ENCODE measurements at regions not wholly inside any gene's neighbourhood (a gene's known extent, or its start where the extent isn't known, plus 50 kb on each side); places are given as distances from the start of the nearest gene placed in this dataset.
A peak's percentile ranks its signal among the peaks of the same experiment; 100 is the strongest.

- DNase-seq (no peak), ATAC-seq (no peak)
- Histone ChIP-seq H3K27ac (no peak overlapping the region), H3K36me3 (replicated peaks in 1 of 2; ENCODE audit: insufficient read depth in 1 of 2, low read depth in 2 of 2) (no peaks in the 10 kb centered on the region), H3K4me3 (no peak overlapping the region), H3K4me1 (no peaks in the 10 kb centered on the region), H3K9me3 (no peaks in the 10 kb centered on the region), H3K27me3 (no peaks in the 10 kb centered on the region)
- TF ChIP-seq CTCF (IDR thresholded peaks at IDR 0.05) = no peak
- no peak for TF ChIP-seq POLR2A (IDR thresholded peaks at IDR 0.05)
- intact Hi-C loops (cut with DNase I) = no loop called here
- WGBS, 2 donors = 69 to 79% methylated on average over 2 of the region's 2 CpGs
Observed at GRCh38 chr4:123342498-123342897, 54.1 kb upstream of the SPRY1 start.

GRCh38 chr4:123343400-123344041, 53.1 kb upstream of the SPRY1 start:
- Histone ChIP-seq H3K4me3 (no peak overlapping the region), H3K9me3 (no peaks in the 10 kb centered on the region), H3K27ac (peak overlapping the region in 1 of 4 donors; percentile 35), H3K4me1 (no peaks in the 10 kb centered on the region), H3K27me3 (no peaks in the 10 kb centered on the region), H3K36me3 (replicated peaks in 1 of 2; ENCODE audit: insufficient read depth in 1 of 2, low read depth in 2 of 2) (no peaks in the 10 kb centered on the region)
- intact Hi-C loops (cut with DNase I) = no loop called here
- no peak for ATAC-seq
- no peak for TF ChIP-seq CTCF (IDR thresholded peaks at IDR 0.05)
- no peak for TF ChIP-seq POLR2A (IDR thresholded peaks at IDR 0.05)
- WGBS, 2 donors = 80 to 86% methylated on average over 13 of the region's 13 CpGs
- no peak for DNase-seq

GRCh38 chr4:123345137-123345934, 51.3 kb upstream of the SPRY1 start:
- ATAC-seq (no peak), DNase-seq (no peak)
- WGBS, 2 donors = 41 to 43% methylated on average over 9 of the region's 9 CpGs
- no peaks in the 10 kb centered on the region for H3K9me3 ChIP-seq
- no peak overlapping the region for H3K27ac ChIP-seq
- H3K27me3 ChIP-seq = no peaks in the 10 kb centered on the region
- intact Hi-C loops (cut with DNase I) = no loop called here
- no peak overlapping the region for H3K4me3 ChIP-seq
- H3K36me3 ChIP-seq (replicated peaks in 1 of 2; ENCODE audit: insufficient read depth in 1 of 2, low read depth in 2 of 2) = no peaks in the 10 kb centered on the region
- no peaks in the 10 kb centered on the region for H3K4me1 ChIP-seq
- TF ChIP-seq POLR2A (IDR thresholded peaks at IDR 0.05) (no peak), CTCF (IDR thresholded peaks at IDR 0.05) (no peak)

- no peak for ATAC-seq
Observed at GRCh38 chr4:123345935-123346300, 50.7 kb upstream of the SPRY1 start.

More at GRCh38 chr4:123345935-123346300, 50.7 kb upstream of the SPRY1 start:
- TF ChIP-seq CTCF (IDR thresholded peaks at IDR 0.05) (no peak), POLR2A (IDR thresholded peaks at IDR 0.05) (no peak)
- no peak for DNase-seq
- WGBS, 2 donors = 65 to 71% methylated on average over 3 of the region's 3 CpGs
- intact Hi-C loops (cut with DNase I) = no loop called here
- Histone ChIP-seq H3K4me1 (no peaks in the 10 kb centered on the region), H3K27ac (no peak overlapping the region), H3K27me3 (no peaks in the 10 kb centered on the region), H3K36me3 (replicated peaks in 1 of 2; ENCODE audit: insufficient read depth in 1 of 2, low read depth in 2 of 2) (no peaks in the 10 kb centered on the region), H3K4me3 (no peak overlapping the region), H3K9me3 (no peaks in the 10 kb centered on the region)
